ENCODE measurements at regions not wholly inside any gene's neighbourhood (a gene's known extent, or its start where the extent isn't known, plus 50 kb on each side); places are given as distances from the start of the nearest gene placed in this dataset.

DNA sequence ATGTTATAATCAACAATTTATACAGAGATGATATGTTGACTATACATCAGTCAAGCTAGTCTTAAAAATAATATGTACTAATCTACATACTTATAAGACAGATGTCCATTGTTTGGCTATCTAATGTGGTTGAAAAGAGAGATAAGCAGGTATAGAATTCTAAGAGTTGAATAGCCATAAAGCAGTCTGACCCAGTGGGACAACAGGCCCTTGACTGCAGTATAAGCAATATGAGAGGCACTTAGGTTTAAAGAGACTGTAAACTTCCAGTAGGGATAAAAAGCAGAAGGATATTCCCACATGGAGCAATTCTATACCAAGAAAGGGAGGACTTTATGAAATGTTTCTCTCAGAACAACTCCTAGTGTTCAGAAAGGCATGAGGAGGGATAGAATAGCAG is 139.3 kb downstream of the ELAPOR2 start:
- in situ Hi-C loops (cut with MboI; ENCODE audit: low sequenced_read_pairs, unreplicated experiment): loop anchor here (25.0 kb wide), 1 partner anchor 1033 kb away; no protein-coding TSS in a partner anchor
- TF ChIP-seq, protein P1, sequence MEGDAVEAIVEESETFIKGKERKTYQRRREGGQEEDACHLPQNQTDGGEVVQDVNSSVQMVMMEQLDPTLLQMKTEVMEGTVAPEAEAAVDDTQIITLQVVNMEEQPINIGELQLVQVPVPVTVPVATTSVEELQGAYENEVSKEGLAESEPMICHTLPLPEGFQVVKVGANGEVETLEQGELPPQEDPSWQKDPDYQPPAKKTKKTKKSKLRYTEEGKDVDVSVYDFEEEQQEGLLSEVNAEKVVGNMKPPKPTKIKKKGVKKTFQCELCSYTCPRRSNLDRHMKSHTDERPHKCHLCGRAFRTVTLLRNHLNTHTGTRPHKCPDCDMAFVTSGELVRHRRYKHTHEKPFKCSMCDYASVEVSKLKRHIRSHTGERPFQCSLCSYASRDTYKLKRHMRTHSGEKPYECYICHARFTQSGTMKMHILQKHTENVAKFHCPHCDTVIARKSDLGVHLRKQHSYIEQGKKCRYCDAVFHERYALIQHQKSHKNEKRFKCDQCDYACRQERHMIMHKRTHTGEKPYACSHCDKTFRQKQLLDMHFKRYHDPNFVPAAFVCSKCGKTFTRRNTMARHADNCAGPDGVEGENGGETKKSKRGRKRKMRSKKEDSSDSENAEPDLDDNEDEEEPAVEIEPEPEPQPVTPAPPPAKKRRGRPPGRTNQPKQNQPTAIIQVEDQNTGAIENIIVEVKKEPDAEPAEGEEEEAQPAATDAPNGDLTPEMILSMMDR (IDR thresholded peaks at IDR 0.05; ENCODE audit: borderline replicate concordance, control extremely low read depth, extremely low read depth, insufficient read depth, missing control alignments): no peak
- no peak for DNase-seq (ENCODE audit: low spot score)

DNA sequence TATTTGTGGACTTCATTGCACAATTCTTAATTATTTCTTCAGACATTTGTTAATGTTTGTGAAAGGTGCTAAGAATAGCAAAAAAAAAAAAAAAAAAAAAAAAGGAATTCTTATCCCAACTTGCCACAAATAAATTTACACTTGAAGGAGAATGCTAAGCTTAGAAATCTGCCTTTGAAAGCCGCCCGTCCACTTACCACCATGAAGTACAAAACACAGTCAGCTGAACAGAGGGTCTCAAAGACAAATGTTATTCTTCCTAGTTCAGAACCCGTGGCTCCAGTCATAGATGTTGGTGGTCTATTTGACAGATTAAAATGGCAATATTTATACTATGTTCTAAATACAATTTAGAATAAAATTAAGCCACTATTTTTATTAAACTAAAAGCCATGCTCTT is 141.2 kb downstream of the ELAPOR2 start:
- no peak for DNase-seq (ENCODE audit: low spot score)
- TF ChIP-seq, protein P1 (IDR thresholded peaks at IDR 0.05; ENCODE audit: borderline replicate concordance, control extremely low read depth, extremely low read depth, insufficient read depth, missing control alignments): no peak
- in situ Hi-C loops (cut with MboI; ENCODE audit: low sequenced_read_pairs, unreplicated experiment): loop anchor here (25.0 kb wide), 1 partner anchor 1031 kb away; no protein-coding TSS in a partner anchor

DNA sequence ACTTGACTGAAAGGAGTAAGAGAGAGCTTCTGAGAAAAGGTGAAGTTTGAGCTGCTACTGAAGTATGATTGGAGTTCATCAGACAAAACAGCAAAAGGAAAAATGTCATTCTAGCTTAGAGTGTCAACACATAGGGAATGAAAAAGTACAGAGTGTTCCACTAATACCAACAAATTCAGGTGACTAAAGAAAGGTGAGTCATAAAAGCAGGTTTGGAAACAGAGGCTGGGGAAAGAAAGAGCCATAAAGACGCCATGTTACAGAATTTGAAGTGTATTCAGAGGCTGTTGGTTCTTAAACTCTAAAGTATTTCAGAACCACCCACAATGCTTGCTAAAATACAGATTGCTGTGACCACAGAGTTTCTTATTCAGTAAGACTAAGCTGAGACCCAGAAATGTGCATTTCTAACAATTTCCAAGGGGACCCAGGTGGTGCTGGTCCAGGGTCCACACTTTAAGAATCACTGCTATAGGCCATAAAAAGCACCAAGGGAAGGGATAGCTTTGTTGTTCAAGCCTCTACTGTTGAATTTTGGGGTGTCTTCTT is 143.1 kb downstream of the ELAPOR2 start:
- DNase-seq (ENCODE audit: low spot score): no peak
- in situ Hi-C loops (cut with MboI; ENCODE audit: low sequenced_read_pairs, unreplicated experiment): loop anchor here (25.0 kb wide), 1 partner anchor 1029 kb away; no protein-coding TSS in a partner anchor
- TF ChIP-seq, protein P1 (IDR thresholded peaks at IDR 0.05; ENCODE audit: borderline replicate concordance, control extremely low read depth, extremely low read depth, insufficient read depth, missing control alignments): no peak

DNA sequence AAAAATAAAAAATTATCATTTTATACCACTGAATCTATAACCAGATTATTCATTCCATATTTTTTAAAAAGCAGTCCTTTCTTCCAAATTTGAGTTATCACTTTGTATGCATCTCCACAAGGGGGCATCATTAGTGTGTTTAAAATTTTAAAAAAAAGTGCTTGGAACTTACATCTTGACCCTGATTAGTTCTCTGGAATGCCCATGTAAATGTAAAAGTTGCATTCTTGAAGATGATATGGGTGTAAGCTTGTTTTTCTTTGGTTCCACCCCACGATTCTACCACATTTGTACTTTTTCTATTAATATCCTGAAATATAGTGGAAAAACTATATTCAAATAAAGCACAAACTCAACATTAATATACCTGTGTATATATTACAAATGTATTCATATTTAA is 144.9 kb downstream of the ELAPOR2 start:
- TF ChIP-seq, protein P1 (IDR thresholded peaks at IDR 0.05; ENCODE audit: borderline replicate concordance, control extremely low read depth, extremely low read depth, insufficient read depth, missing control alignments): no peak
- in situ Hi-C loops (cut with MboI; ENCODE audit: low sequenced_read_pairs, unreplicated experiment): loop anchor here (25.0 kb wide), 1 partner anchor 1027 kb away; no protein-coding TSS in a partner anchor
- DNase-seq (ENCODE audit: low spot score): peak; percentile 3

Measured in GM13976 (cell line).